Neural progenitor cell (in vitro differentiated cells): ENCODE measurements at regions not wholly inside any gene's neighbourhood (a gene's known extent, or its start where the extent isn't known, plus 50 kb on each side); places are given as distances from the start of the nearest gene placed in this dataset.
A peak's percentile ranks its signal among the peaks of the same experiment; 100 is the strongest.

ENCODE experiments used
- DNase-seq: peaks from one replicate; pipeline ENCODE4 v3.0.0-alpha.2; 2016; ENCODE audit warnings: low spot score
- H2AFZ ChIP-seq: fragments of 200-600 bp; sonication (generic); replicated peaks from 2 replicates; pipeline ENCODE4 v1.6.1; 2016; ENCODE audit warnings: antibody characterized with exemption
- H3F3A ChIP-seq: fragments of 200-600 bp; sonication (generic); 2 replicates; pipeline ENCODE4 v1.6.1; 2016; ENCODE audit warnings: antibody characterized with exemption, low read depth
- H3K27ac ChIP-seq: fragments of 200-600 bp; sonication (generic); 2 replicates; pipeline ENCODE4 v1.5.1; 2016; ENCODE audit warnings: mild to moderate bottlenecking
- H3K27me3 ChIP-seq: fragments of 200-600 bp; sonication (generic); 2 replicates; pipeline ENCODE4 v1.6.1; 2016; ENCODE audit warnings: mild to moderate bottlenecking, moderate library complexity
- H3K36me3 ChIP-seq: fragments of 200-600 bp; sonication (generic); 2 replicates; pipeline ENCODE4 v1.5.1; 2016
- H3K4me1 ChIP-seq: fragments of 200-600 bp; sonication (generic); 2 replicates; pipeline ENCODE4 v1.6.1; 2016; ENCODE audit warnings: mixed run types
- H3K4me2 ChIP-seq: fragments of 200-600 bp; sonication (generic); 2 replicates; pipeline ENCODE4 v1.6.1; 2016
- H3K4me3 ChIP-seq: fragments of 200-600 bp; sonication (generic); 2 replicates; pipeline ENCODE4 v1.5.1; 2016
- H3K79me2 ChIP-seq: fragments of 200-600 bp; sonication (generic); 2 replicates; pipeline ENCODE4 v1.6.1; 2016; ENCODE audit warnings: low read depth
- H3K9ac ChIP-seq: fragments of 200-600 bp; sonication (generic); 2 replicates; pipeline ENCODE4 v1.6.1; 2016
- H3K9me3 ChIP-seq: fragments of 200-600 bp; sonication (generic); 2 replicates; pipeline ENCODE4 v1.5.1; 2016; ENCODE audit warnings: low read depth
- H4K20me1 ChIP-seq: fragments of 200-600 bp; sonication (generic); 2 replicates; pipeline ENCODE4 v1.6.1; 2016; ENCODE audit warnings: low read depth
- H3K27ac Mint-ChIP-seq: 3 replicates; pipeline ENCODE4 v1.8.0; 2021; ENCODE audit warnings: mixed read lengths
- H3K27me3 Mint-ChIP-seq: 2 replicates; pipeline ENCODE4 v1.8.0; 2022; ENCODE audit warnings: low read depth, mild to moderate bottlenecking, inconsistent platforms, moderate library complexity, mixed read lengths; ENCODE audit not compliant: insufficient read depth
- H3K36me3 Mint-ChIP-seq: 3 replicates; pipeline ENCODE4 v1.8.0; 2021; ENCODE audit warnings: mixed read lengths
- H3K4me1 Mint-ChIP-seq: 3 replicates; pipeline ENCODE4 v1.8.0; 2021; ENCODE audit warnings: mixed read lengths
- H3K4me3 Mint-ChIP-seq: 3 replicates; pipeline ENCODE4 v1.8.0; 2021; ENCODE audit warnings: mild to moderate bottlenecking, moderate library complexity, mixed read lengths
- H3K9me3 Mint-ChIP-seq: 3 replicates; pipeline ENCODE4 v1.8.0; 2020; ENCODE audit warnings: mixed read lengths
- CTCF ChIP-seq: fragments of 200-600 bp; sonication (generic); IDR thresholded peaks from 2 replicates; pipeline ENCODE4 v1.5.1; 2017; ENCODE audit warnings: antibody characterized with exemption, mild to moderate bottlenecking
- EZH2 ChIP-seq: fragments of 200-600 bp; sonication (generic); IDR thresholded peaks from 2 replicates; pipeline ENCODE4 v1.6.1; 2017; ENCODE audit warnings: antibody characterized with exemption, mild to moderate bottlenecking, moderate library complexity
- EZH2phosphoT487 ChIP-seq: fragments of 200-600 bp; sonication (generic); IDR thresholded peaks from 2 replicates; pipeline ENCODE4 v1.6.1; 2017; ENCODE audit warnings: antibody characterized with exemption

DNA sequence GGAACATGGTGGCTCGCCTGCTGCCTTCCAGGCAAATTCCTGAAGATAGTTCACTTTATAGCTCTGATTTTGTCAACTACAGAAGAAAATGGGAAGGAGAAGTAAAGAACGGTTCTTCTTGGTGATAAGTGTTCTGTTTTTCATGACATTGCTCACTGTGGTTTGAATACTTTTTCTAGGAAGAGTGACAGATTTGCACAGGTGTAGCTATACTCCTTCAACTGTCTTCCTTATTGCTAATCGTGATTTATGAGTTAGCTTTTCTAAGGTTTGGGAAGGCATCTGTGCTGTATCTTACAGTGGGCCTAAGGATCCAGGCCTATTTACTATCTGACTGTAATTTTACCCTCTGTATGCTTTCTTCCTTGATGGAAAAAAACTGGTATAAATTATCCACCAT lies 405.6 kb downstream of the NDFIP2 start:
- Histone ChIP-seq H3K4me2 (no peak overlapping the region), H3K4me3 (no peak overlapping the region), H3K27ac (no peak overlapping the region), H3K36me3 (no peaks in the 10 kb centered on the region), H3K79me2 (no peaks in the 10 kb centered on the region), H3K27me3 (no peaks in the 10 kb centered on the region), H3K9ac (no peak overlapping the region), H3F3A (no peaks in the 10 kb centered on the region), H3K4me1 (peaks cover 15% of the 10 kb centered on the region), H4K20me1 (no peaks in the 10 kb centered on the region), H2AFZ (no peak overlapping the region), H3K9me3 (no peaks in the 10 kb centered on the region)
- H3K27ac Mint-ChIP-seq = peak overlapping the region; percentile 64
- DNase-seq = no peak
- H3K4me1 Mint-ChIP-seq = peaks cover 33% of the 10 kb centered on the region
- no peak overlapping the region for H3K4me3 Mint-ChIP-seq
- peaks cover 11% of the 10 kb centered on the region for H3K27me3 Mint-ChIP-seq
- H3K9me3 Mint-ChIP-seq = peaks cover 50% of the 10 kb centered on the region
- peaks cover 28% of the 10 kb centered on the region for H3K36me3 Mint-ChIP-seq
- TF ChIP-seq EZH2phosphoT487 (no peak), EZH2 (no peak), CTCF (no peak)

DNA sequence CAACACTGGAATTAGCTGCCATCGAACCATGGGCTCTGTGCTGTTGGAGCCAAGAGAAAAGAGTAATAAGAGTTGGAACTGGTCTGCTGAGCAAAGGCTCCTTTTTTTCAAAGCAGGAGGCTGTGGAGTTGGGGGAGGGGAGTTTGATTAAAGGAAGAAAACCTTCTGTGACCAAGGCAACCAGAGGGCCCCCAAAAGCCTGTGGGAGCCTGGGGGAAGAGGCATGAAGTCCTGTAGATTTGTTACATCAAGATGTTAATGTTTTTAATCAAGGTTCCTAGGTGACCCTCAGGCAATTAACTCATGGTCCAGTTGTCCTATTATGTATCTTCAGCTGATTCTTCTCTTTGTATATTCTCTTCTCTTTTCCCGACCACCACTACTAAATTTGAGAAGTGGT lies 403.9 kb downstream of the NDFIP2 start:
- no peak overlapping the region for H3K9ac ChIP-seq
- H3K27me3 Mint-ChIP-seq = peaks cover 13% of the 10 kb centered on the region
- H3K4me3 Mint-ChIP-seq = no peak overlapping the region
- peak overlapping the region; percentile 52 for H3K4me2 ChIP-seq
- H3K36me3 ChIP-seq = no peaks in the 10 kb centered on the region
- TF ChIP-seq EZH2phosphoT487 (no peak), EZH2 (no peak), CTCF (no peak)
- H4K20me1 ChIP-seq = no peaks in the 10 kb centered on the region
- H3K27ac Mint-ChIP-seq = peak overlapping the region; percentile 98
- no peaks in the 10 kb centered on the region for H3K79me2 ChIP-seq
- peak overlapping the region; percentile 33 for H2AFZ ChIP-seq
- peak overlapping the region; percentile 8 for H3K4me3 ChIP-seq
- H3K27ac ChIP-seq = no peak overlapping the region
- peaks cover 41% of the 10 kb centered on the region for H3K9me3 Mint-ChIP-seq
- H3K4me1 Mint-ChIP-seq = peaks cover 39% of the 10 kb centered on the region
- no peaks in the 10 kb centered on the region for H3K27me3 ChIP-seq
- H3K9me3 ChIP-seq = no peaks in the 10 kb centered on the region
- peaks cover 20% of the 10 kb centered on the region for H3K36me3 Mint-ChIP-seq
- H3F3A ChIP-seq = no peaks in the 10 kb centered on the region
- DNase-seq = peak; percentile 49
- H3K4me1 ChIP-seq = peaks cover 15% of the 10 kb centered on the region

- TF ChIP-seq EZH2 (no peak), CTCF (no peak), EZH2phosphoT487 (no peak)
- H3K27ac Mint-ChIP-seq = peak overlapping the region; percentile 98
- Histone ChIP-seq H2AFZ (no peak overlapping the region), H3K27ac (no peak overlapping the region), H3K4me1 (peaks cover 15% of the 10 kb centered on the region), H3K4me2 (no peak overlapping the region), H3K36me3 (no peaks in the 10 kb centered on the region), H3F3A (no peaks in the 10 kb centered on the region), H3K9me3 (no peaks in the 10 kb centered on the region), H3K79me2 (no peaks in the 10 kb centered on the region), H4K20me1 (no peaks in the 10 kb centered on the region), H3K9ac (no peak overlapping the region), H3K4me3 (no peak overlapping the region), H3K27me3 (no peaks in the 10 kb centered on the region)
- peaks cover 14% of the 10 kb centered on the region for H3K27me3 Mint-ChIP-seq
- peaks cover 34% of the 10 kb centered on the region for H3K9me3 Mint-ChIP-seq
- no peak overlapping the region for H3K4me3 Mint-ChIP-seq
- peaks cover 16% of the 10 kb centered on the region for H3K36me3 Mint-ChIP-seq
- peaks cover 39% of the 10 kb centered on the region for H3K4me1 Mint-ChIP-seq
- no peak for DNase-seq
These were observed 402.3 kb downstream of the NDFIP2 start for GRCh38 chr13:79883216-79883615.
